DND-41 (cell line): ENCODE measurements at regions not wholly inside any gene's neighbourhood (a gene's known extent, or its start where the extent isn't known, plus 50 kb on each side); places are given as distances from the start of the nearest gene placed in this dataset.

ENCODE experiments used
- ATAC-seq: fragments of 200-7000 bp; cut with Tn5 transposase; 3 replicates; pipeline ENCODE4 v1.9.1; 2021; ENCODE audit warnings: low read depth; ENCODE audit not compliant: insufficient read depth
- DNase-seq: peaks from one replicate; pipeline ENCODE4 v3.0.0-alpha.2; 2020
- H2AFZ ChIP-seq: 2 replicates; pipeline ENCODE4 v1.6.0; 2012; ENCODE audit warnings: low read depth, low read length
- H3K27ac ChIP-seq: 2 replicates; pipeline ENCODE4 v1.5.1; 2012; ENCODE audit warnings: low read length, inconsistent platforms
- H3K27me3 ChIP-seq: fragments of 200-600 bp; sonication (generic); 2 replicates; pipeline ENCODE4 v1.6.0; 2012; ENCODE audit warnings: low read length, mild to moderate bottlenecking, inconsistent platforms; ENCODE audit not compliant: insufficient read depth, poor library complexity
- H3K36me3 ChIP-seq: 2 replicates; pipeline ENCODE4 v1.5.1; 2012; ENCODE audit warnings: low read length, inconsistent platforms; ENCODE audit not compliant: insufficient read depth
- H3K4me1 ChIP-seq: 2 replicates; pipeline ENCODE4 v1.5.1; 2012; ENCODE audit warnings: mild to moderate bottlenecking, low read length; ENCODE audit not compliant: insufficient read depth
- H3K4me2 ChIP-seq: 2 replicates; pipeline ENCODE4 v1.6.0; 2012; ENCODE audit warnings: mild to moderate bottlenecking, moderate library complexity, low read length, inconsistent platforms; ENCODE audit not compliant: insufficient read depth
- H3K4me3 ChIP-seq, 2 experiments: fragments of 200-600 bp in 1 of 2; shearing (Covaris generic) in 1 of 2; 2 replicates each; pipeline ENCODE4 v1.5.1; 2012 to 2016; ENCODE audit warnings: inconsistent platforms in 2 of 2, low read length in 2 of 2, mild to moderate bottlenecking in 2 of 2, low read depth in 1 of 2, moderate library complexity in 1 of 2
- H3K79me2 ChIP-seq: 2 replicates; pipeline ENCODE4 v1.6.0; 2012; ENCODE audit warnings: low read length, inconsistent platforms; ENCODE audit not compliant: insufficient read depth
- H3K9ac ChIP-seq: 2 replicates; pipeline ENCODE4 v1.6.0; 2012; ENCODE audit warnings: low read depth, mild to moderate bottlenecking, inconsistent platforms, low read length, moderate library complexity
- H3K9me3 ChIP-seq: 2 replicates; pipeline ENCODE4 v1.5.1; 2012; ENCODE audit warnings: low read length, moderate library complexity, mild to moderate bottlenecking, inconsistent platforms; ENCODE audit not compliant: insufficient read depth, severe bottlenecking
- H4K20me1 ChIP-seq: 2 replicates; pipeline ENCODE4 v1.6.0; 2012; ENCODE audit warnings: low read length; ENCODE audit not compliant: insufficient read depth
- CTCF ChIP-seq: IDR thresholded peaks from 2 replicates; pipeline ENCODE4 v1.5.1; 2012; ENCODE audit warnings: borderline replicate concordance, low read length, moderate library complexity, mild to moderate bottlenecking; ENCODE audit not compliant: poor library complexity, severe bottlenecking; ENCODE audit errors: extremely low read depth
- EZH2 ChIP-seq: IDR thresholded peaks from 3 replicates; pipeline ENCODE4 v1.6.1; 2012; ENCODE audit warnings: borderline replicate concordance, low read depth, mild to moderate bottlenecking, moderate library complexity, low read length, inconsistent platforms; ENCODE audit not compliant: severe bottlenecking

- H3K4me1 ChIP-seq = no peaks in the 10 kb centered on the region
- DNase-seq (no peak), ATAC-seq (no peak)
- no peak overlapping the region for H3K9ac ChIP-seq
- H3K4me3 ChIP-seq = no peak overlapping the region
- no peaks in the 10 kb centered on the region for H3K79me2 ChIP-seq
- H3K27me3 ChIP-seq = no peaks in the 10 kb centered on the region
- TF ChIP-seq CTCF (no peak), EZH2 (no peak)
- no peaks in the 10 kb centered on the region for H3K36me3 ChIP-seq
- H3K27ac ChIP-seq = no peak overlapping the region
- peaks cover 6% of the 10 kb centered on the region for H3K9me3 ChIP-seq
- H4K20me1 ChIP-seq = no peaks in the 10 kb centered on the region
- H2AFZ ChIP-seq = no peak overlapping the region
- H3K4me2 ChIP-seq = no peak overlapping the region
Measured at GRCh38 chr4:128376303-128376702, 88.7 kb upstream of the PGRMC2 start.

- no peak for DNase-seq
- Histone ChIP-seq H3K79me2 (no peaks in the 10 kb centered on the region), H2AFZ (no peak overlapping the region), H3K27ac (no peak overlapping the region), H3K4me1 (no peaks in the 10 kb centered on the region), H3K4me3 (no peak overlapping the region), H3K9ac (no peak overlapping the region), H3K27me3 (no peaks in the 10 kb centered on the region), H3K9me3 (peaks cover 9% of the 10 kb centered on the region), H3K4me2 (no peak overlapping the region), H3K36me3 (no peaks in the 10 kb centered on the region), H4K20me1 (no peaks in the 10 kb centered on the region)
- no peak for TF ChIP-seq EZH2
- TF ChIP-seq CTCF = no peak
- ATAC-seq = no peak
Measured at GRCh38 chr4:128373628-128374027, 86.0 kb upstream of the PGRMC2 start.

- no peak overlapping the region for H2AFZ ChIP-seq
- no peaks in the 10 kb centered on the region for H4K20me1 ChIP-seq
- H3K9ac ChIP-seq = no peak overlapping the region
- no peaks in the 10 kb centered on the region for H3K27me3 ChIP-seq
- no peaks in the 10 kb centered on the region for H3K79me2 ChIP-seq
- H3K4me1 ChIP-seq = no peaks in the 10 kb centered on the region
- H3K9me3 ChIP-seq = peaks cover 5% of the 10 kb centered on the region
- TF ChIP-seq EZH2 = no peak
- no peak for TF ChIP-seq CTCF
- DNase-seq (no peak), ATAC-seq (no peak)
- H3K27ac ChIP-seq = no peak overlapping the region
- H3K4me2 ChIP-seq = no peak overlapping the region
- no peaks in the 10 kb centered on the region for H3K36me3 ChIP-seq
- H3K4me3 ChIP-seq = no peak overlapping the region
Measured at GRCh38 chr4:128371876-128372275, 84.3 kb upstream of the PGRMC2 start.

GRCh38 chr4:128371001-128371777 is 83.6 kb upstream of the PGRMC2 start:
- H3K4me3 ChIP-seq = no peak overlapping the region
- no peak for TF ChIP-seq CTCF
- no peak for TF ChIP-seq EZH2
- DNase-seq = no peak

More at GRCh38 chr4:128371001-128371777, 83.6 kb upstream of the PGRMC2 start:
- Histone ChIP-seq H3K9ac (no peak overlapping the region), H3K9me3 (peaks cover 3% of the 10 kb centered on the region), H3K4me2 (no peak overlapping the region), H4K20me1 (no peaks in the 10 kb centered on the region), H3K79me2 (no peaks in the 10 kb centered on the region), H3K27ac (no peak overlapping the region), H3K27me3 (no peaks in the 10 kb centered on the region), H3K4me1 (no peaks in the 10 kb centered on the region), H3K36me3 (no peaks in the 10 kb centered on the region), H2AFZ (no peak overlapping the region)
- no peak for ATAC-seq
